ENCODE measurements at regions not wholly inside any gene's neighbourhood (a gene's known extent, or its start where the extent isn't known, plus 50 kb on each side); places are given as distances from the start of the nearest gene placed in this dataset.
"Not testable (repeated sequence)": the region's sequence is repeated elsewhere in the genome, so short reads cannot be mapped to it uniquely, and the experiment has no call there.

DNA sequence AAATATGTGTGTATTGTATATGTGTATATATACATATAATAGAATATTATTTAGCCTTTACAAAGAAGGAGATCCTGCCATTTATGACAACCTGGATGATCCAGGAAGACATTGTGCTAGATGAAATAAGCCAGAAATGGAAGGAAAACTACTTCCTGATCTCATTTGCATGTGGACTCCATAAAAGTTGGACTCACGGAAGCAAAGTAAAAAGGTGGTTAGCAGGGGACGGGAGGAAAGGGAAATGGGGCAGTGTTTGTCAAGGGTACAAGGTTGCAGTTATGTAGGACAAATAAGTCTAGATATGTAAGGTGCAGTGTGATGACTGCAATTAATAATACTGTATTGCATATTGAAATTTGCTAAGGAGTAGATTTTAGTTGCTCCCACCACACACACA lies 331.1 kb upstream of the FSTL5 start:
- H3K4me1 Mint-ChIP-seq, result no peaks in the 10 kb centered on the region
- no peak for ATAC-seq
- H3K27me3 Mint-ChIP-seq, result no peaks in the 10 kb centered on the region
- no peak overlapping the region for H3K4me3 Mint-ChIP-seq
- no peak for DNase-seq
- no peak overlapping the region for H3K27ac Mint-ChIP-seq
- peaks cover 0 to 5% of the 10 kb centered on the region in 2 donors for H3K9me3 Mint-ChIP-seq

DNA sequence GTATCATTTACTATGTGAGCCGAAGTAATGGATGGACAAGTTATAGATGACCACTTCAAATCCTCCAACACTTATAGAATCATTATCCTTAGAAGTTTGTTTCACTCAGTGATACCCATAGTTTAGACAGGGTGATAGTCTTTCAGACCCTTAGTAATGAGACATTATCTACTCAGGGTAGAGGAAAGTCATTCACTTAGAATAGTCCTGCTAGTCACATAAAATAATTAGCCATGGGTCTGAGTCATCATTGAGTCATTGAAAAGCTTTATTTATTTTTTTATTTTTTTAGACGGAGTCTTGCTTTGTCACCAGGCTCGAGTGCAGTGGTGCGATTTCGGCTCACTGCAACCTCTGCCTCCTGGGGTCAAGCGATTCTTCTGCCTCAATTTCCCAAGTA lies 321.7 kb upstream of the FSTL5 start:
- peaks cover 0 to 12% of the 10 kb centered on the region in 2 donors for H3K9me3 Mint-ChIP-seq
- ATAC-seq (no peak), DNase-seq (no peak)
- H3K27me3 Mint-ChIP-seq, result no peaks in the 10 kb centered on the region
- no peaks in the 10 kb centered on the region for H3K4me1 Mint-ChIP-seq
- H3K27ac Mint-ChIP-seq, result no peak overlapping the region
- H3K4me3 Mint-ChIP-seq, result no peak overlapping the region

GRCh38 chr4:162475246-162475645 lies 311.4 kb upstream of the FSTL5 start:
- Mint-ChIP-seq H3K9me3 (peaks cover 6 to 8% of the 10 kb centered on the region in 2 donors), H3K27me3 (no peaks in the 10 kb centered on the region), H3K4me3 (no peak overlapping the region), H3K4me1 (no peaks in the 10 kb centered on the region), H3K27ac (no peak overlapping the region)
- DNase-seq (no peak), ATAC-seq (no peak)

- no peak for DNase-seq
- ATAC-seq, result no peak
- H3K27me3 Mint-ChIP-seq, result no peaks in the 10 kb centered on the region
- H3K4me3 Mint-ChIP-seq, result no peak overlapping the region
- H3K9me3 Mint-ChIP-seq, result peaks cover 0 to 7% of the 10 kb centered on the region in 2 donors
- H3K4me1 Mint-ChIP-seq, result no peaks in the 10 kb centered on the region
- H3K27ac Mint-ChIP-seq, result no peak overlapping the region
These were observed 306.2 kb upstream of the FSTL5 start for GRCh38 chr4:162469977-162470376.

DNA sequence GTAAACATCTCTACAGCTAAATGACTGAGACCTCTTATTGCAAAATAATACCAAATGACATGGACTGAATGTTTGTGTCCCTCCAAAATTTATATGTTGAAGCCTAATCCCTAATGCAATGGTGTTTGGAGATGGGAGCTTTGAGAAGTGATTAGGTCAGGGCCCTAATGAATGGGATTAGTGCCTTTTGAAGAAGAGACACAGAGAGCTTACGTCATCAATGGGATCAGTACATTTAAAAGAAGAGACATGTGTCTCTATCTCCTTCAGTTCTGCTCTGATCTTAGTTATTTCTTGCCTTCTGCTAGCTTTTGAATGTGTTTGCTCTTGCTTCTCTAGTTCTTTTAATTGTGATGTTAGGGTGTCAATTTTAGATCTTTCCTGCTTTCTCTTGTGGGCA lies 301.6 kb upstream of the FSTL5 start:
- not testable (repeated sequence) for H3K9me3 Mint-ChIP-seq, H3K4me3 Mint-ChIP-seq, H3K27ac Mint-ChIP-seq, H3K4me1 Mint-ChIP-seq, H3K27me3 Mint-ChIP-seq, DNase-seq, ATAC-seq

DNA sequence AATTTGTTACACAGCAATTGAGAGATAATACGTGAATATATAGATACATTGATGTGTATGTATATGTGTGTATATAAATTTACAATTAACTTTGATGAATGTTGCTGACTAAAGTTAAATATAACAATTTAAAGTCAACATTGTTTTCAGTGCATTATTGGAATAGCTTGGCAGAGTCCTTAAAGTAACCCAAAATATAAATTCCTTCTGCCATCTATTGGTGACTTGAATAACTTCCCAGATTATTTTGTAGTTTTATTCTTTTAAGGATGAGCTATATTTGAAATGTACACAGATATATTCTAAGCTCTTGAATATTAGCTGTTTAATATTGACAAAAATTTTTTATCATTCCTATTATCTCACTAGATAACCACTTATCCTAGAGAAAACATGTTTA lies 298.2 kb upstream of the FSTL5 start:
- H3K9me3 Mint-ChIP-seq, result peaks cover 0 to 3% of the 10 kb centered on the region in 2 donors
- no peak overlapping the region for H3K4me3 Mint-ChIP-seq
- no peak for ATAC-seq
- no peak overlapping the region for H3K27ac Mint-ChIP-seq
- no peak for DNase-seq
- H3K4me1 Mint-ChIP-seq, result no peaks in the 10 kb centered on the region
- no peaks in the 10 kb centered on the region for H3K27me3 Mint-ChIP-seq

- H3K4me3 Mint-ChIP-seq, result no peak overlapping the region
- DNase-seq (no peak), ATAC-seq (no peak)
- no peak overlapping the region for H3K27ac Mint-ChIP-seq
- H3K9me3 Mint-ChIP-seq, result peaks cover 0 to 3% of the 10 kb centered on the region in 2 donors
- H3K4me1 Mint-ChIP-seq, result no peaks in the 10 kb centered on the region
- H3K27me3 Mint-ChIP-seq, result no peaks in the 10 kb centered on the region
These were observed 294.3 kb upstream of the FSTL5 start for GRCh38 chr4:162458051-162458450.

DNA sequence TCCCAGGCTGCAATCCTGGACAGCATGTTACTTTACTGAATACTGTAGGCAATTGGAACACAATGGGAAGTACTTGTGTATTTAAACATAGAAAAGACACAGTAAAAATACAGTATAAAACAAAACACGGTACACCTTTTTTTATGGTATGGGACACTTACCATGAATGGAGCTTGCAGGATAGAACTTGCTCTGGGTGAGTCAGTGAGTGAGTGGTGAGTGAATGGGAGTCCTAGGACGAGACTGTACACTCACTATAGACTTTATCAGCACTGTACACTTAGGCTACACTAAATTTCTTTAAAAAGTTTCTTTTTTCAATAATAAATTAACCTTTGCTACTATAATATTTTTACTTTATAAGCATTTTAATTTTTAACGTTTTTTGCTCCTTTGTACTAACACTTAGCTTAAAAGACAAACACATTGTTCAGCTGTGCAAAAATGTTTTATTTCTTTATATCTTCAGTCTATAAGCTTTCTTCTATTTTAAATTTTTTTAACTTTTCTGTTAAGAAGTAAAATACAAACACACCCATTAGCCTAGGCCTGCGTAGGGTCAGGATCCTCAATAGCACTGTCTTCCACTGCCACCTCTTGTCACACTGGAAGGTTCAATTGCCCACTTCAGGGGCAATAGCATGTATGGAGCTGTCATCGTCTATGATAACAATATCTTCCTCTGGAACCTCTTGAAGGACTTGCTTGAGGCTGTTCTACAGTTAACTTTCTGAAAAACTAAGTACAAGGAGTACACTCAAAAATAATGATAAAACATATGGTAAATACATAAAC lies 293.5 kb upstream of the FSTL5 start:
- H3K27ac Mint-ChIP-seq, result no peak overlapping the region
- no peaks in the 10 kb centered on the region for H3K27me3 Mint-ChIP-seq
- ATAC-seq, result no peak
- H3K9me3 Mint-ChIP-seq, result peaks cover 0 to 3% of the 10 kb centered on the region in 2 donors
- no peaks in the 10 kb centered on the region for H3K4me1 Mint-ChIP-seq
- DNase-seq, result no peak
- no peak overlapping the region for H3K4me3 Mint-ChIP-seq

- no peaks in the 10 kb centered on the region for H3K27me3 Mint-ChIP-seq
- peaks cover 0 to 3% of the 10 kb centered on the region in 2 donors for H3K9me3 Mint-ChIP-seq
- no peak for DNase-seq
- no peak overlapping the region for H3K4me3 Mint-ChIP-seq
- ATAC-seq, result no peak
- no peak overlapping the region for H3K27ac Mint-ChIP-seq
- no peaks in the 10 kb centered on the region for H3K4me1 Mint-ChIP-seq
These were observed 292.3 kb upstream of the FSTL5 start for GRCh38 chr4:162456106-162456505.

DNA sequence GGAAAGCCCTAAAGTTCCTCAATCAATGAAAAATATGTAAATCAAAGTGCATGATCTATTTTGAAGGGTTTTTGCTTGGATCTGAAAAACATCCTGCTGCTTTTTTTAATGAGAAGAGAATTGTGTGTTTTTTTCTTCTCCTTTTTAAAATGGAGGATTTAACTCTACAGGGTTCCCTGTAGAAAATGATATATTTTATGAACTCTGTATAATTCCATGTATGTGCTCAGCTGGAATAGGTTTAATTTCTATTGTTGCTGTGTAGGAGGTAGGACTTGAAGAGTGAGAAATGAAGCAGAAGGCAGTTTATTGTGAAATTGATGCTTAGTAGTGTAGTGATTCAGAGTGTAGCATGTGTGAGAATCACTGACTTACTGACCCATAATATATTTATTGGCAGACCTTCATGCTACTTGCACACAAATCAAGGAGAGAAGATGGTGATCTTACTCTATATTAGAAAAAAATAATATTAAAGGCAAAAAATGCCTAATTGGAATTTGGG lies 286.8 kb upstream of the FSTL5 start:
- no peaks in the 10 kb centered on the region for H3K27me3 Mint-ChIP-seq
- no peak overlapping the region for H3K4me3 Mint-ChIP-seq
- H3K9me3 Mint-ChIP-seq, result no peaks in the 10 kb centered on the region
- H3K4me1 Mint-ChIP-seq, result no peaks in the 10 kb centered on the region
- DNase-seq (no peak), ATAC-seq (no peak)
- H3K27ac Mint-ChIP-seq, result no peak overlapping the region

GRCh38 chr4:162443510-162443909 lies 279.7 kb upstream of the FSTL5 start:
- Mint-ChIP-seq H3K27ac (no peak overlapping the region), H3K4me1 (no peaks in the 10 kb centered on the region), H3K4me3 (no peak overlapping the region), H3K9me3 (no peaks in the 10 kb centered on the region), H3K27me3 (no peaks in the 10 kb centered on the region)
- DNase-seq, result no peak
- ATAC-seq, result no peak

GRCh38 chr4:162442128-162442527 lies 278.3 kb upstream of the FSTL5 start:
- no peaks in the 10 kb centered on the region for H3K4me1 Mint-ChIP-seq
- H3K9me3 Mint-ChIP-seq, result no peaks in the 10 kb centered on the region
- H3K27me3 Mint-ChIP-seq, result no peaks in the 10 kb centered on the region
- DNase-seq, result no peak
- no peak for ATAC-seq
- no peak overlapping the region for H3K4me3 Mint-ChIP-seq
- H3K27ac Mint-ChIP-seq, result no peak overlapping the region

- H3K4me1 Mint-ChIP-seq, result no peaks in the 10 kb centered on the region
- no peak for ATAC-seq
- H3K27ac Mint-ChIP-seq, result no peak overlapping the region
- H3K27me3 Mint-ChIP-seq, result no peaks in the 10 kb centered on the region
- no peak for DNase-seq
- no peak overlapping the region for H3K4me3 Mint-ChIP-seq
- H3K9me3 Mint-ChIP-seq, result peaks cover 0 to 23% of the 10 kb centered on the region in 2 donors
These were observed 258.5 kb upstream of the FSTL5 start for GRCh38 chr4:162422312-162422711.

DNA sequence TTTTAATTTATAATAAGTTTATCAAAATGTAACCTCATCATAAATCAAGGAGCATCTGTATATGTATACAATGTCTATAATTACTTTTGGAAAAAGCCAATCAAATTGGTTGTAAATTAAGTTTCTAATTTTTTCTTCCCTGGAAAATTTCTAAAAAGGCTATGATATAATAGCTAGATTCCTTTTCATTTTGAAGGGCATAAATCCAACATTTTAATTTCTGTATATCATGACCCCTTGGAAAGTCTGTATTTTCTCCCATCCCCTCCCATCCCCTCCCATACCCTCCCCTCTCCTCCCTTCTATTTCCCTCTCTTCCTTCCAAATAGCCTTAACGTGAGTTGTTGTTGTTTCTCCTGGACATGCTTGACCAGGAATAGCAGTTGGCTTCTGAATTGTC lies 247.1 kb upstream of the FSTL5 start:
- ATAC-seq, result no peak
- Mint-ChIP-seq H3K4me1 (no peaks in the 10 kb centered on the region), H3K27me3 (no peaks in the 10 kb centered on the region), H3K9me3 (peaks cover 4 to 7% of the 10 kb centered on the region in 2 donors), H3K27ac (no peak overlapping the region), H3K4me3 (no peak overlapping the region)
- DNase-seq, result no peak

DNA sequence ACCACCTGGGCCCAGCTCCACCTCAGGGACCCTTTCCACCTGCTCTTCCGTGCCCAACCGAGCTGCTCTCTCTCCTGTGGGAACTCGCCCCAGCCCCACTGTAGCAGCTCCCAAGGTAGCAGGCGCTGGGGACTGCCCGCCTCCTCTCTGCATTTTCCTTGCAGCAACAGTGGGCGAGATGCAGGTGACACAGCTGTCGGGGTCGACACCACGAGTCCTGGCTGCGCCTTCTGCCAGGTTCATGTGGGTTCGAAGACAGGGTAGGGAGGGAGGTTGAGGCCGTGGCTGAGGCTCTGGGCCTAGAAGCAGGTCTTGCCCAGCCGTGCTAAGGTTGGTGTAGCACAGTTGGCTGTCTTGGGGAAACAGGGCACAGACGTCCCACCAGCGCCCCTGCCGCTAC lies 245.2 kb upstream of the FSTL5 start:
- DNase-seq (no peak), ATAC-seq (no peak)
- Mint-ChIP-seq H3K9me3 (peaks cover 4 to 7% of the 10 kb centered on the region in 2 donors), H3K4me3 (no peak overlapping the region), H3K27me3 (no peaks in the 10 kb centered on the region), H3K27ac (no peak overlapping the region), H3K4me1 (no peaks in the 10 kb centered on the region)

GRCh38 chr4:162408309-162408708 lies 244.5 kb upstream of the FSTL5 start:
- Mint-ChIP-seq H3K27ac (no peak overlapping the region), H3K4me3 (no peak overlapping the region), H3K27me3 (no peaks in the 10 kb centered on the region), H3K4me1 (no peaks in the 10 kb centered on the region), H3K9me3 (peaks cover 4 to 7% of the 10 kb centered on the region in 2 donors)
- ATAC-seq, result no peak
- no peak for DNase-seq

Data from stimulated activated naive CD8-positive, alpha-beta T cell treated with anti-CD3 and anti-CD28 coated beads, Interleukin-15, amount 100 ng/mL, for 72 hours (primary cell).